GM21423 (cell line): ENCODE measurements at regions not wholly inside any gene's neighbourhood (a gene's known extent, or its start where the extent isn't known, plus 50 kb on each side); places are given as distances from the start of the nearest gene placed in this dataset.

Experiments used
- ATAC-seq: cut with Tn5 transposase; IDR thresholded peaks from one replicate; pipeline ENCODE4 v1.9.1; 2021; ENCODE audit warnings: mild to moderate bottlenecking, moderate library complexity; ENCODE audit not compliant: unreplicated experiment

DNA sequence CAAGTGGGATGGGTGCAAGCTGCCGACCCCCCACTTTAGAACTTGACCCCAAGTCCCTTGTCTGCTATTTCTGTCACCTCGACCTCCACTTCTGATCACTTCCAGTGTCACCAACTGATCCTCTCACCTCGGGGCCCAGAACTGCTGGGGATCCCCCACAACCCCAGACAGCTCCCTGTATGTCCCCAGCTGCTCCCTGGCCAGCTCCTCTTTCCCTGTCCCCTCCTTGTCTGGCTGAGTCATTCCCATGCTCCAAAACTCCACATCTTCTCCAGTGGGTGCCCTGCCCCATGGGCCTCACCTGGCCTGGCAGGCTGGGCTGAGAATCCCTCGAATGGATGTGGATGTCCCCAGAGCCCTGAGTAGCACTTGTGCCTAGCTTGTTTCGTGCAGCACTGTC is 154.3 kb upstream of the PCBD1 start:
- ATAC-seq = no peak

DNA sequence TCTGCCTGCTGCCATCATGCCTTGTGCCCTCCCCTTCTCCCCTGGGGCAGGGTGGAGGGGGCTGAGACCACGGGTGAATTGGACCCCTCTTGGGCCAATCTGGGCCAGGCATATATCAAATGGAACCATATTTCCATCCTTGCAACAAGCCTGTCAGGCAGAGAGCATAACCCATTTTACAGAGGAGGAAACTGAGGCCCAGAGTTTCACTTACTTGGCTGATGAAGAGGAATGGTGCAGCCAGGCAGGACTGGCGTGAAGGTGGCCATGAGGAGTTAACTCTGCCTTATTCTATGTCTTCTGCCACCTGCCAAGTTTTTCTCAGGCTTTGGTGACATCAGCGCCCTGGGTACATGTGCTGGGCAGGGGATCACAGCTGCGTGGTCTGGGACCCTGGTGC is 155.5 kb upstream of the PCBD1 start:
- no peak for ATAC-seq

DNA sequence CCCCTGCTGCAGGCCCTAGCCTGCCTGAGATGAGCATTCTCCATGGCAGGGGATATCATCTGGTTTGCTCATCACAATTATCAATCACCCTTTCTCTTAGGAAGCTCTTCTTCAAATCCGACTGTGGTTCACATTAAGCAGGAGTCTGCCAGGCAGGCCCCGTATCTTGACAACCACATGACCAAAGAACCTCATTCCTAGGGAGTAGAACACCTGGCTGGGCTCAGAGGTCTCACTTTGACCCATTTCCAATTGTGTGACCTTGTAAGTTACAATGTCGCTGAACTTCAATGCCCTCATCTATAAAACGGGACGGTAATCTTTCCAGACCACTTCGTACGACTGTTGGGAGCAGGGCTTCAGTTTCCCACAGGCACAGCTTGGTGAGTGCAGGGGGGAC is 156.4 kb upstream of the PCBD1 start:
- no peak for ATAC-seq

DNA sequence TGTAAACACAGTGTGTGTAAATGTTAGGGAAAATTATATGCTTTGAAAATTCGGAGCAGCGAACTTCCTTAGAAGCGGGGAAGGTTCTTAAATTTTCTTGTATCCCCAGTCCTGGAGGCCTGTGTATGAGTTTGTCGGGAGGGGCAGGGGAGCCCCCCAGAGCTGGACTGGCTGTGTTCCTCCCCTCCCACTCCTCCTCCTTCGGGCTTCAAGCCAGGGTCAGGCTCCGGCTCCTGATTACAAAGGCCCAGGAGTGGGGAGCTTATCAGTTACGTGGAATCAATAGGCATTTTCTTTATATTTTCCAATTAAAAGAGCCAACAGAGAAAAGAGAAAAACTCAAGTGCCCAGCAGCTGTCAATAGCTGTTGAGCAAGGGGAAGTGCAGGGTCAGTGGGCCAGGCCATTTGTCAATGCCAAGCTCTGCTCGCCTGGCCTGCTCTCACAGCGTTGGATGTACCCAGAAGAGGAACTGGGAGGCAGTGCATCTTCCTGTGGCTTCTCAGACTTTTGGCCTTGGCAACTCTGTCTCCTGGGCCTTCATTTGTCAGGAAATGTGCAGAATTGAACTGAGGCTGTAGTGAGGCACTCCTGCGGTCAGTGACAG is 156.9 kb upstream of the PCBD1 start:
- no peak for ATAC-seq

DNA sequence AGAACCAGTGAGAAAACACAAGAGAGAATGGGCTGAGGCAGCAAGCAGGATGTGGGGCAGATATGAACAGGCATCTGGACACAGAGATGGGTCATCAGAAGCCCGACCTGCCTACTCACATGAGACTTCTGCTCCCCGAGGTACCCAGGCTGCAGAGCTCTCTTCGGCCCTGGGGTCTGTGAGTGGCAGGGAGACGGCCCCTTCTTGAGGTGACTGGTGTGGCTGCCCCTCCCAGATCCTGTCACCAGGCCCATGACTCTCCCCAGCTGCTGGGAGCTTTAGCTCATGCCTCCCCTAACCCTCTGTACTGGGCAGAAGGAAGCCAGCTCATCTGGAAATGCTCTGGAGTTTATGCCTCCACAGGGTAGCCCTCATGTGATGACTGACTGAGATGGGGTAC is 157.6 kb upstream of the PCBD1 start:
- ATAC-seq = no peak

DNA sequence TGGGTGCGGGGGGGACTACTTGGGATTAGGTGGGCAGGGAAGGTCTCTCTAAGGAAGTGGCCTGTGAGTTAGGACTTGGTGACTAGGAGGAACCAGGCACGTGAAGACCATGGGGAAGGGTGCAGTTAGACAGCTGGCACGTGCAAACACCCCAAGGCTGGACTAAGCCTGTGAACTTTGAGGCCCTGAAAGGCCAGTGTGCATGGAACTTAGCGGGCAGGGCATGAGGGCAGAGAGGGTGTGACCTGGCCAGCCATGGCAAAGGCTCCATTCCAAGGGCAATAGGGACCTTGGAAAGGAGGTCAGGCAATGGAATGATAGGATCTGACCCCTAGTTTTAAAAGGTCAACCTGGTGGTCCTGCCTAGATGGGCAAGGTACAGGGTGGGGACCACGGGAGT is 158.4 kb upstream of the PCBD1 start:
- no peak for ATAC-seq

DNA sequence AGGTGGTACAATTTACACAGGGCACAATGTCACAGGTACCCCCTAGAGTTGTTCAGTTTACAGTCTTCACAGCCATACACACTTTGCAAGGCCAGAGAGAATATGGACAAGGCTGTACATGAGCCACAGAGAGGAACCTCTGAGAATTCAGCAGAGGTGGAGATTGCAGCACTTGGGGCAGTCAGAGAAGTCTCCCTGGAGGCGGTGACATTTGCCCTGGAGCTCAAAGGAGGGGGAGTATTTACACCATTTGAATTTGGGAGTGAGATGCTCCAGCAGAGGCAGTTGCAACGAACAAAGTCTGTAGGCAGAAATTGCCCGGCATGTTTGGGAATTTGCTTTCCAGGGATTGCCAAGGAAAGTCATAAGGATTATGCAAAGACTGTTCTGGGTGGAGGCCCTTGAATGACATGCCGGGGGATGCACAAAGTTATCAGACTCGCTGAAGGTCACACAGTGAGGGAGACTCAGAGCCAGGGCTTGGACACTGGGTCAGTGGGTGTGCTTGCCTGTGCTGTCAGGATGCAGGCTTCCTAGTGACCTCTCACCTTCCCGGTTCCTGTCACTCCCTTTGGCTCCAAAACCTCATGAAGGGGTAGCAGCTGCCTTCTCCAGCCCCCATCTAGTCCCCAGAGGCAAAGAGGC is 160.7 kb upstream of the PCBD1 start:
- ATAC-seq = no peak

DNA sequence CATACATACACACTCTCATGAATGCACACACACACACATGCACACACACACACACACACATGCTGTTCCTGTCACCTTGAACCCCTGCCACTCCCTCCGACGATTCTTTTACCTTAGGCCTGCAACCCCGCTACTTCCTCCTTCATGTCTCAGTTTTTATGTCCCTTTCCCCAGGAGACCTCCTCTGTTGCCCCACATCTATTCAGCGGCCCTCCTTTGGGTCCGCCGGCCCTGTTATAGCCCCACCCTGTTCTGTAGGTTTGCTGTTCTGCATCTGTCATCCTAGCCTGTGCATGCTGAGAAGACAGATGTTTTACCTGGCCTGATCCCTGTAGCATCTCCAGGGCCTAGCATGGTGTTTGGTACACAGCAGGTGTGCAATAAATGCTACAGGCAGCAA is 161.6 kb upstream of the PCBD1 start:
- no peak for ATAC-seq

DNA sequence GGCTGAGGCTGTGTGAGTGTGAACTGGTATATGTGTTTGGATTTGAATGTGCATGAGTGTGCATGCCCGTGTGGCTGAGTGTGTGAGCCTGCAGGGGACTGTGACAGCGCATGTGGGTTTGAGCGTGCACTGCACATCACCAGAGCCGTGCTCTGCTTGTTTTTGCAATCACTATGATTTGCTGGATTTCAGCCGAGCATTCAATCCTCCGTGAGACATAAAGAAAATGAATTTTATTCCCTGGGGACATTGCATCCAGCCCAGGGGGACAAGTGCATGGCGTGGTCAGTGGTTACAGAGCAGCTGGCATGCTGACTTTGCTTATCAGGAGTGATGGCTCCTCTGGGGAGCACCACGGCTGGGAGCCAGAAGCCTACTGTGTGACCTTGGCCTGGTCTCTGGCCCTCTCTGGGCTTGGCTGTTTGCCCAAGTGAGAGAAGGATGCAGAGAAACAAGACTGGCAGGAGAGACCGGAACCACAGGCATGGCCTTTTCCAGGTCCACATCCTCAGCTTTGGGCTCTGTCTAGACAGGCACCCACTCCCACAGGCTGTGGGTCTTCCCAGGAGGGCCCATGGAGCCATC is 160.2 kb upstream of the UNC5B start:
- ATAC-seq = no peak

DNA sequence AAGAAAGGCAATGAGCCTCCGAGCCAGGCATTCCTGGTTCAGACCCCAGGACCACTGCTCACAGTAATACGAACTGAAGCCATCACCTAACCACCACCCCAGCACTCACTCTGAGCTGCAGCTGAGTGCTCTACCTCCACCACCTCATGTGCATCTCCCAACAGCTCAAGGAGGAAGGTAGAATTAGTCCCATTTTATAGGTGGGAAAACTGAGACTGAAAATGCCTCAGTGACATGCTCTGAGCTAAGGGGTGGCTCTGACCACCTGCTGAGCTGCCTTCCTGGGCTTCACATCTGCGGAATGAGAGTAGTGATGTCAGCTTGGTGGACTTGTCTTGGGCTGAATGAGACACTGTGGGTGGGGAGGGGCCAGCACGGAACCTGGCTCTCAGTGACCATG is 159.7 kb upstream of the UNC5B start:
- ATAC-seq = no peak

DNA sequence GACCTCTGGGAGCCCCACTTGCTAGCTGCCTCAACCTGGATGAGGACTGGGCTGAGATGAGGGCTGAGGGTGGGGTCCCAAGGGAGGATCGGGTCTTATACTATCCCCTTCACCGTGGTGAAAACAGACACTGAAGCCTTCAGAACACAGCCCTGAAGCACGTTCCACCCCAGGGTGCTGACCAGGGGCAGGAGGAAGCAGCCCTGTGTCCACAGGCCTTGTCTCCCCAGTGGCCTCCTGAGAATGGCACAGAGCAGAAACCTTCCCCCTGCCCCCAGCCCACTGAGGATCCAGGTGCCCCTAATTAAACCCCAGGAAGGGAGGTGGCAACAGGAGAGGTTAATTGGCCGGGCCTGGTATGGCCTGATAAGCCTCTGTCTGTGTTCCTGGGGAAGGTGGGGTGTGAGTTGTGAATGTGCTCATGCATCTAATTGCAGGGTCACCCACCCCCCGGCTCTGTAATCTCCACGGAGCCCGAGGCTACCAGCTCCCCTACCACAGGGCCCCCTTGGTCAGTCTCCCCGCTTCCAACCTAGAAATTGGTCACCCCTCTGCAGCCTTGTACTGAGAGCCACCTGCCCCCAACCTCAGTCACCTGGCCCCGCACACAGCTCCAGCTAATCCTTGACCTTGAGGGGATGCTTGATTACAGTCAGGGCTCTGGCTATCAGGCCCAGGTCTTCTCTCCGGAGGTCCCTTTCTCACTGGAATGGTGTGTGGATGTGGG is 159.0 kb upstream of the UNC5B start:
- ATAC-seq = no peak

DNA sequence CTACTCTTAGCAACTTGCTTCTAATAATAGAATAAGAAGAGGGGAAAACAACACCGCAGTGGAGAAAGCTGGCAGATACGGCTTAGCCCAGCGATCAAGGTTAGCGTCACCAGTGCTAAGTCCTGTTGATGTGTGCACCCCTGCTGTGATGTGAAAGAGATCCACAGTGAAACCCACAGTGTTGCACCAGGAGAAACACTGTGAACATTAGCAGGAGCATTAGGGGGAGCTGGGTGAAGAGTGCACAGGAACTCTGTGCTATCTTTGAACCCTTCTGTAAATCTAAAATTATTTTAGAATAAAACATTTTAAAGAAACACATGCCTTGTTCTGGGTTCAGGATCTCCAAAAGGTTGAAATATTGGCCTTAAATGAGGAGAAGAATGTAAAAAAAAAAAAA is 154.1 kb upstream of the UNC5B start:
- no peak for ATAC-seq

DNA sequence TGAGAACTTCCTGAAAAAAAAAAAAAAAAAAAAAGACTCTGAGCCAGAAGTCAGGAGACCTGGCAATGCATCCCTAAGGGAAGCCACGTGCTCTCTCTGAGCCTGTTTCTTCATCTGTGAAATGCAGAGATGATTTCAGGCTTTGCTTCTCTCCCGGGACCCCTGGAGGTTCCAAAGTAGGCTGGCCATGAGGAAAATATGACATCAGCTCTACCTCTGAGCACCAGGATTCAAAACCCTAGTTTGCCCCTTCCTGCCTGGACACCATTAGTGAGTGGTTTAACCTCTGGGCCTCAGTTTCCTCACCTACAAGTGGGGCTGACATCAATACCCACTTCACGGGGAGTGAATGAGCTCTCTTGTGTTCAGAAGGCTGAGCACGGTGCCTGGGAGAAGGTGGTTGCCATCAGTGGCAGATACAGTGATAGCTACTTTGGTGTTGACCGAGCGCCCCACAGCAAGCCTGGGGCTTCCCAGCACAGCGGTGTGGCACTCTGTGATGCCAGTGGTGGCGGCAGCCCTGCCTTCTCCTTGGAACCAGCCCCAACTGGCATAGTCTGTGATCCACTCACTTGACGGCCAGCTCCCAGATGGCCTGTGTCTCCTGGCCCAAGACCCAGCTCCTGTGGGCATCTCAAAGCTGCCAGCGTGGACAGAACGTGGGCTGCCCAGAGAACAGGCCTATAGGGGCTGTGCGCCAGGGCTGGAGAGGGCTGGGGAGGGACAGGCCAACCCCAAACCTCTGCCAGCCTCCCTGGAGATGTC is 153.1 kb upstream of the UNC5B start:
- ATAC-seq = no peak

DNA sequence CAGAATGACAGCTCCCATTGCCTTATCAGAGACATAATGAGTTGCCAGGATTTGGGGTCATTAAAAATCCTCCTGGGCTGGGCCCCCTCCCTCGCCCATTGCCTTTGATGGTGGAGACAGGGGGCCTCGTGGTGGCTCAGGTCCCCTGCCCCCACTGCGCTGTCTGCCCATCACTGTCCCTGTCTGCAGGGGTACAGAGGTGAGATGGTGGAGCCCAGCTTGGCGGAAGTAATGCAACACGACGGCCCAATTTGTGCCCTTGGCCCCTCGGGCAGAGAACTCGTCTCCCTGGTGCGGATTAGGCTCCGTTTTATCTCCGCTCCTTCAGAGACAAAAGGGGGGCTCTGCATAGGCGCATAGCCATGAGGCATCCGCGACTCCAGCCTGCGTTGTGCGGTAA is 152.4 kb upstream of the UNC5B start:
- ATAC-seq = no peak

DNA sequence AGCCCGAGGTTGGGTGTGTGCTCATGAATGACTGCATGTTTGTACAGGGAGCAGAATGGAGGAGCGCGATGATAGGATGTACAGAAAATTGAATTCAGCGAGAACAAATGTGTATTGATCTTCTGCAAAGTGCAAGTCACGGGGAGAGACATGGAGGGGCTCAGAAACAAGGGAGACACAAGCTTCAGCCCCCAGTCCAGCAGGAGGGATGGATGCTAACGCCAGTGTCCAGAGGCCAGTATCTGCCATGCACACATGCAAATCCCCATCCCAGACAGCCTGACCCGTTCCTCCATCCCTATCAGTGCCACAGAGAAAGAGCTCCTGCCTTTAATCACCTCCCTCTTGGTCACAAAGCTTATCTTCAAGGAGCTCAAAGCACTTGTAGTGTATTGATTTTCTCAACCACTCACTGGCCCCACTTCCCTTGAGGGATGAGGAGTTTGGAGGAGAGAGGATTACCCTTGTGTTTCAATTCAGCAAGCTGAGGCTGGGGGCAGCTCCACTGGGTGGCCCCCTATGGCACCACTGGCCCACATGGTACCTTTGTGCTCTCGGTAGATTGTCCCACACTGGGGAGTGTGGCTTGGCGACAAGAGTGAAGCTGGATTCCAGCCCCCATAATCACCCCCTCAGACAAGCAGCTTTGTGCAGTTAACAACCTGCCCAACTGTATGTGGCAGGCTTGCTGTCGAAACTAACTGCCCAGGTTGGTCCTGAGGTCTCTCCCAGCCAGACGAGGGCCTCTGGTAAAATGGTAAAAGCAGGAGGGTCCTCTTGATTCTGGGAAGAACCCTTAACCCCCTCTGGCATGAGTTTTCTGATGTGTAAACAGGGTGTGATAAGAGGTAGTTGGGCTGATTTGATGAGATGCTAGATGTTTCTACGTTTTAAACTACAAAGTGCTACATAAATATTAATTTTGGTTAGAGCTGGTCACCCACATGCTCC is 151.6 kb upstream of the UNC5B start:
- no peak for ATAC-seq

DNA sequence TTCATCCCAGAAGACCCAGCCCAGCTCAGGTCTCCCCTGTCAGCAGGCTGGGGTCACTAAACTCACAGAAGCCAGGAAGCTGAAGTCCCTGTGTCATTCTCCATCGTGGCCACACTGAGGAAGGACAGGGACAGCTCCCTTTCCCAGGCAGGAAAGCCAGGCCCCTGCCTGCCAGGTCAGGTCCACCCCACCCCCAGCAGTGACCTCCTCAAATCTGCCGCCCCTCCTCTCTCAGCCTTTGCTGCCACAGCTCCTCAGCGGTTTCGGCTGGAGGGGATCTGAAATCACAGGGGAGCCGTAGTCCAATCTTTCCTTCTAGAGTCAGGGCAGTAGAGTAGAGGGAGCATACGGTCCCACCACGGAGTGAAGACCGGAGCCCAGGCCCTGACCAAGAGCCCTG is 150.9 kb upstream of the UNC5B start:
- ATAC-seq = no peak

DNA sequence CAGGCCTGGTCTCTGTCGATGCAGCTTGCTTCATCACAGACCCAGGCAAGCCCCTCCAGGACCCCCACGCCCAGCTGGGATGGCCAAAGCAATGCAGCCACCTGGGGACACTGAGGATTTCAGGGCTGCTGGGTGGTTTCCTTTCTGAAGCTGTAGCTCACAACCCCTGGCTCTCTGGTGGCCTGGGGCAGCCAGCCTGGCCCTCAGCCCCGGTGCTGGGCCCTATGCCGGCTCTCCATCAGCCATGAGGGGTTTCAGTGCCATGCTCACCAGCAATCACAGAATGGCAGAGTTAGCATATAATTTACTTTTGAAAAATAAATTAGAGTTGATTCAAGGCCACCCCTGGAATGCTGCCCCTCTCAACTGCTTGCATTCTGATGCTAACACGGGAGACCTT is 150.2 kb upstream of the UNC5B start:
- ATAC-seq = no peak

DNA sequence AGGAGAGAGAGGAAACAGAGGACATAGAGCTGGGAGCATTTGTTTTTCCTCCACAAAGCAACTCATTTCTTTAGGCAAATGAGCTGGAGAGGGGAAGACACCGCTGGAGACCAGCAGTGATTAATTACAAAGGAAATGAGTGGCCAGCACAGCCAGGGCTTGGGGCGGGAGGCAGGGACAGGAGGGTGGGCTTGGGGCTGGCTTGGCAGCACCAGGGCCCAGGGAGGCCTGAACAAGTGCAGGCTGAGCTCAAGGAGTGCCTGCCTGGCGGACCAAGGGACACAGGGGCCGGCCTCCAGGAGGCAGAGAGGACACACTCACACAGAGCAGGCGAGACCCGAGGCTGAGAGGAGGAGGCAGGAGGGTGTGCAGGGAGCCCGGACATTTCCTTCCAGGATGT is 149.0 kb upstream of the UNC5B start:
- no peak for ATAC-seq

DNA sequence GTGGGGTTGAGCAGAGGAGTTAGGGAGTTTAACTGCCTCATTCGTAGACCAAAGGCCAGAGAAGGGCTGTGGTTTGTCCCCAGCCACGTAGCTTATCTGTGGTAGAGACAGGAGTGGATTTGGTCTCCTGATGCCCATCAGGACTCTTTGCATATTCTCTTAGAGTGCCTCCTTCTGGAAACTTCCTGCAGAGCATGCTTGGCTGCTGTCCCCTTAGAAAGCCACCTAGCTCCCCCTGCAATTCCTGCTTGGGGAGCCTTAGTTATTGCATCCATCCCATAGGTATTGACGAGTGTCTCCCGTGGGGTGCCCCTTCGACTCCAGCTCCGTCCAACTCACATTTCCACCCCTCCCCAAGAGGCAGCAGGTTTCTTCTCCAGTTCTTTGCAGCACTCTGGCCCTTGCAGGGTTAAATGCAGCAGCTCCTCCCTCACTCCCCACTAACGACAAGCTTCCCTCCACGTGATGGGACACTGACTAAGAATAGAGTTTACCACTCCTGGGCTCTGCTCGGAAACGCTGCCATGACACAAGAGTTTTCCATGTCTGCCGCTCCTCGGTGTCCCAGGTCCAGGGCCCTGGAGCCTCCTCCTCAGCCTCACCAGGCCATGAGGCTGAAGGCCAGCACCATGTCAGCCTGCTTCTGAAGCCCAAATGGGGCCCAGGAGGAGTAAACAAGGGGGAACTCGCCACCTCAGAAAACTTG is 147.8 kb upstream of the UNC5B start:
- ATAC-seq = no peak

DNA sequence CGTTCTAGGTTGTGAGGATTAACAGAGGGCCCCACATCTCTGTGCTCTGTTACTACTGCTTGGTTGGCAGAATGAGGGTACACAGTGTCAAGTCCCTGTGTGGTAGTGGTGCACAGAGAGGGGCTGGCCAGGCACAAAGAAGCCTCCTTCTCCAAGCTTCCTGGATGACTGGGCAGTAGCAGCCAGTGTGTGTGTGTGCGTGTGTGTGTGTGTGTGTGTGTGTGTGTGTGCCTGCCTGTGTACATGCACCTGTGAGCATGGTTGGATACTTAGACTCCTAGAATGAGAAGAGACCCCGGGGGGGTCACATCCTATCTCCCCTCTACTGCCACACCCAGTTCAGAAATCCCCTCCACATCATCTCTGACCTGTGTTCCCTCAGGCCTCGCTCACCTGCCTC is 146.7 kb upstream of the UNC5B start:
- no peak for ATAC-seq
